ENCODE measurements at regions not wholly inside any gene's neighbourhood (a gene's known extent, or its start where the extent isn't known, plus 50 kb on each side); places are given as distances from the start of the nearest gene placed in this dataset.

DNA sequence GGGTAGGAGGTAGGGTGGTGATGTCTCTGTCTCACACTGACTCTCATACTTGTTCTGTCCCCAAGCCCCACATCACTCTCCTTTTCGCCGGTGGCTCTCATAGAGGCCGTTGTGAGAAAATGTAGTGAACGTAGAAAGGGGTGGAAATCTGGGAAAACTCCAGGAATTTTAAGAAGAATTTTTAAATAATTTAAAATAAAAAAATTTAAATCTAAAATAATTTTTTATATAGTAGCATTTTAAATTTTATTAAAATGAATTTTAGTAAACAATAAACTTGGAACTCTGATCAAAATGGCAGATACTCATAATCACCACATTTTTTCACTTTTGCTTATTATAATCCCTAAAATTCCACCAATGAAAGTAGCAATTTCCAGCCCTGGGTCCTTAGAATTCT is 473.6 kb upstream of the ZFHX3 start:
- DNase-seq: no peak

DNA sequence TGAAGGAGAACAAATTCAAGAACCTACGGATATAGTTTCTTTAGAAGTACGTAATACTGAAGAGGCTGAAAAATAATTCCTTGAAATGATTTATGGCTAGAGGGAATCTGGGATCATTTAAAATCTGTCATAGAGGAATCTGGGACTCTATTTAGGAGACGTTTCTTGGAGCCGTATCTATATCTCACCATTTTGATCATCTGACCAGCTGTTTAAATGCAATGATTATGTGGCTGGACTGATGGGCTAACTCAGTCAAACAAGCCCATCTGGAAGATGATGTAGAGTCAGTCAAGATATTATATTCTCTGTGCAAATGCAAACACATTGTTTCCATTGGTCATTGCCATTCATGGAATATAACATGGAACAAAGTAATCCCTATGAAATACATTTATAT is 467.7 kb upstream of the ZFHX3 start:
- DNase-seq: no peak

DNA sequence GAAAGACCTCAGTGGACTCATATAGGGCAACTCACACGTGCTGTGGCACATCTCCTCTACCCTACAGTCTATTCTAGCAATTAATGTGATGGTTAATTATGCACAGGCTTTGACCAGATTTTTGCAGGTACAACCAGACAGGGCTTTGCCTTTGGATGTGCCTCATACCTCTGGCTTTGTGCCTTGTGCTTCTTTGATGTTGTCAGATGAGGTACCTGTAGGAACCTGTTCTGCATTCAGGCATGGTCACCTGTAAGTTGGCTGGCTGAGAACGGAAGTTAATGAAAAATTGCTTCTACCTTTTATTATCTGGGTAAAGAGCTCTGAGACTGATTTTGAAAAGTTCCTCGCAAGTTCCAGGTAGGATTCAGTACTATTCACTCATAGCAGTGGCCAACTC is 462.9 kb upstream of the ZFHX3 start:
- no peak for DNase-seq

DNA sequence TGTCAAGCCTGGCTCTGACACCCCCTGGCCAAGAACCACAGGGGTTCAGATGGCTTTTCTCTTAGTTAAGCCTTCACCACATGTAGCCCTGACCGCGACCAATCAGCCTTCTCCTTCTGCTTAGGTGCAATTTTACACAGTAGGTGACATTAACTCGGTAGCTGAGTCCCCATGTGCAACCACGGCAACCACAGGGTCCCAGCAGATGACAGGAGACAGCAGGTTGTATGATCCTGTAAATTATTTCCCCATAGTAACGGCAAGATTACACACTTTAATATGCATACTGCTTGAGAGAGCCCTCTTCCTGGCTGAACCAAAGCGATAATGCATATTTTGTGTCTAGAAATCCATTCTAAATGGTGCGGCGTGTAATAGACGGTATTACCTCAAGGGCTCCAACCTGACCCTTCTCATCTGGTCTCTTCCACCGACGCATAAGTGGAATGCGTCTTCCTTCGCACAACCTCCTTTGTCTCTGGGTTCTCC is 458.7 kb upstream of the ZFHX3 start:
- DNase-seq: no peak

DNA sequence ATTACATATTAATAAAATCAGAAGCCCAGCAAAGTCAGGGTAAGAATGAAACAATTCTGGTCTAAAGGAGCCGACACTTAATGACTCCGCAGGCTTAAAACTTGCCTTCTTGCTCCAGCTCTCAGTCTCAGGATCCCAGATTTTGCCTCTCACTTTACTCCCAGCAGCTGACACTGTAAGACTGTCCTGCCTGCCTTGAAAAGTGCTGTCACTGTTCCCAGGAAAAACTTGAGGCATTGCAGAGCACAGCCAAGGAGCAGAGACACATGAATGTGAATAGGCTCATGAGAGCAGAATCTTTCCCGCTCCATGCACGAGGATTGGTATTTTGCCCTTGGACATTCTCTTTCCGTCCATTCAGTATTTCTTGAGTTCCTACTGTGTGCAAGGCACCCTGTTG is 457.6 kb upstream of the ZFHX3 start:
- DNase-seq: no peak

DNA sequence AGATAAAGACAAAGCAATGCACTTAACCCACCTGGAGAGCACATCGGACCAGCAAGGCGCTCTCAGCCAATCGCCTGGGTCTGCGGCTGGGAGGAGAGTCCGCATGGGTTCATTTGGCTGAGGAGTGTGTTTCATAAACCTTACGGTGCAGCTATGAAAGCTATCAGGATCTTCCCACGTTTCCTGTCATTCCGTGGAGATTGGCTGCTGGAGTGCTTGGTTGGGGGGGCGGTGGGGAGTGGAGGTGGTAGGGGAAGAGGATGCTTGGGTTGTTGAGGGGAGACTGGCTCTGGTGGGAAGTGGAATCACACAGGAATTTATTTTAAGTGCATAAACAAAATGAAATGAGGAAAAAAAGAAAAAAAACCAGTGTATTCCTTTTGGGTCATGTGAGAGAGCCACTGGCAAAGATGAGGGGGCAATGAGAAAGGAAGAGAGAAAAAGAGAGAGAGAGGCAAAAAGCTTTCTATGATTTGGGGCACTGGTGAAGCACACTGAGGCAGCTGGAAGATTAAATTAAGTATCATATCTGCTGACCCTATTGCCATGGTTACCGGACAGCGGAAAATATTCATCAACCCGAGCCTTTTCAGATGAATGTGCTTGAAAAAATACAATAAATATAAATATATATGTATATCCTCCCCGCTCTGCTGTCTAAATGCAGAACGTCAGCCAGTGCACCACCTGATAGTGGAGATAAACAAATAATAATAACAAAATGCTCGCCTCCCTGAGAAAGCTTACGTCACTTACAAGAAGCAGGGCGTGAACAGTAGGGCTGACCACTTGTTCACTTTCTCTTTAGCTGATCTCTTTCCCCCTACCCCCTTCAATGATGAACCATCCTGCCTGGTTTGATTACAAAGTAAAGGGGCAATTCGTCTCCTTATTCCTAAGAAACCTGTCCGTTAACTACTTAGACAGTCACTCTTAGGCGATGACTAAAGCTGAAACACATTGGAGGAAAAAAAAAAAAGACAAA is 457.0 kb upstream of the ZFHX3 start:
- DNase-seq: no peak

DNA sequence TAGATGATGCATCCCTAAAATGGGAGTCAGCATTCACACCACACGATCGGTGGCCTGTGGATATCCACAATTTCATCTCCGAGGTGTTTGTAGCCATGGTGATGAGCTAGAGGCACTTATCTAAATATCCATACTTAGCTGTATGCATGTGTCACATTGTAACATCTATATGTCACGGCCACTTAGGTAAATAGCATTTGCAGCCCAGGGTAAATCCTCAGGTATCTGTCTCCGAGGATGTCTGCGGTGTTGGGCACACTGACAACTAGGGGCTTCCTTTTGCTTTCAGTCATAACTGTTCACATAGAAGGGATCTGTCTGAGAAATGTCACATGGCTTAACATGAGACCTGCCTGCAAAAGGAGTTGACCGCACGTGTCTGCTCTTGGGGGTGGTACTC is 455.2 kb upstream of the ZFHX3 start:
- no peak for DNase-seq

DNA sequence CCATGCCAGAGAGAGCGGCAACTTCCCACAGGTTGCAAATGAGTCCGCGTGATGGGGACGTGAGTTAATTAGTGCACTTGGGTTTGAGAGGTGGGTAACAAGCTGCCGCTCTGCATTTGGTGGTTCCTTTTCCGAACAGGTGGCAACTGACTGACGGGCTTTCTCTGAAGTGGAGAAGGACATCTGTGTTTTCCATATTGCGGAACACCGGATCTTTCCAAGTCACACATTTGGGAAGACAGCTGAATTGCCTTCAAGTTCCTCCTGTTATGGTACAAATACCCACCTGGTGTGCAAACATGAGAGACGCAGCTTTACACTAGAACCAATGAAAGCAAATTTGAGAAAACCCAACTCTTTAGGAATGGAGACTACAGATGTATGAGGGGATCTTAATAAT is 451.3 kb upstream of the ZFHX3 start:
- DNase-seq: no peak

DNA sequence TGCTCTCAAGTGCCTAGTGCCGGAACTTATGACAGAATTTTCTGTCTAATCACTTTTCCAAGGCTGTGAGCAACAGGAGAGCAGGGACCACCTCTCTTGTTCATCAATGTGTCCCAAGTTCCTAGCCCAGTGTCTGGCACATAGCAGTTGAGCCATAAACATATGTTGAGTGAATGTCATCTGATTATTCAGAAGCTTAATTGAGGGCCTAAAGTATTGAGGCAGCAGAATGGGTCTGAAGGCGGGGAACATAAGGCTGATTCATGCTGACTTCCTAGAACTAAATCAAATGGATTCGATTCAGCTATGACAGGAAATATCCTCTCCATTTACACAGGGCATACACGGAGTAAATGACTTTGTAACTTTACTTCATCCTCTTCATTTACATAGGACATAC is 438.0 kb upstream of the ZFHX3 start:
- no peak for DNase-seq

DNA sequence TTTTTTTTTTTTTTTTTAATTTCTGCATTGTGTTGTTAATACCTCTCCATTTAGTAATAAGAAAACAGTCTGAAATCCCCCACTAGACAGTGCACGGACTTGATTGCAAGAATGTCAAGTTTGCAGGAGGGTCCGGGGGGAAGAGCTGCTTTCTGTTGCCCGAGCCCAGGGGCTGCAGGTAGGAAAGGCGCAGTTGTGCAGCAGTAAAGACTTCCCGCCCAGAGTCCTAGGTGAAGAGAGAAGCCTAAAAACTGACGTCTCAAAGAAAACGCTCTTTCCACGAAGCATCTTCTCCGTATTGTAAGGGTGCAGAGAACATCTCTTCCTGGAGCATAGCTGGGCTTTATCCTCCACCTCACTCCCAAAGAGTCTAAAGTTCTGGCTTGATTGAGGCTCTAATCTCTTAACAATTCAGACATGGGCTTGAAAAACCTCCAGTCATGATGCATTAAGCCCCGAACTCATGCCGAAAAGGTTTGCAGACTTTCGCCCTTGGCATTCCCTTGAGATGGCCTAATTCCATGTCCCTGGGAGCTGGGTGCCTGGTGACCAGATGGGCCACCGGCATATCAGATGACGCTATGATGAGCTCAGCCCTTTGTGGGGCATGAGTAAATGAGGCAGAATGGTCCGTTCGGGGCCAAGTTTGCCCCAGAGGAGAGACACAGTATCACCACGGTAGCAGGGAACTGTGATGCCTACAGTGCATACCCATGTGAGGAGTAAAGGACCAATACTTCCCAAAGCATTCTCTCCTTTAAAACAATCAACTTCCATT is 436.2 kb upstream of the ZFHX3 start:
- DNase-seq: no peak

DNA sequence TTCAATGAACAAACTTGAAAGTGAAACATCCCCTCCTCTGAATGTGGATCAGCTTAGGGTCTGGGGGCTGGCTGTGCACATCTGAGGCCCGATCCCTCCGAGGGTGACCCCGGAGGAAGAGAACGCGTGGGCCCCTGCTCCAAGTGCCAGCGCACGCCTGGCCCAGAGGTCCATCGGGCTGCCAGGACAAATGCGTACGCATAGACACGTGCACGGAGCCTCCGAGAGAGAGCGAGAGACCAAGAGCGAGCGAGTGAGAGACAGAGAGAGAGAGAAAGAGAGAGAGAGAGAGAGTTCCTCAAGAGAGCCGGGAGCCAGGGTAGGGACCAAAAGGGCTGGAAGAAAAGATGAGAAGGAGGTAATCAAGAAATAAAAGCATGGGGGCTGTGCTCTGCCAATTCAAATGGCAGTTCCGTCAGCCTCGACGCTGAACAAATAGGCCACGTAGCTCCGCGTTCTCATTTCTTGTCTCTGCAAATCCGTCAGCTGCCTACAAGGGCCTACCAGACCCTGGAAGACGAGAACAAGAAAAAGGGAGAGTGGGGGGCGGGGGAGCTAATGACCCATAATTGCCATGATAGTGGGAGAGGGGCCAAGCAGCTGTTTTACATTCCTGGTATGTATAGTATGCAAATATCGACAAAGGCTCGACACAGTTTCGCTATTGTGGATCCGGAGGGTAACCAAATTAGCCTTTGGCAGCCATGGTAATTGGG is 435.3 kb upstream of the ZFHX3 start:
- no peak for DNase-seq

DNA sequence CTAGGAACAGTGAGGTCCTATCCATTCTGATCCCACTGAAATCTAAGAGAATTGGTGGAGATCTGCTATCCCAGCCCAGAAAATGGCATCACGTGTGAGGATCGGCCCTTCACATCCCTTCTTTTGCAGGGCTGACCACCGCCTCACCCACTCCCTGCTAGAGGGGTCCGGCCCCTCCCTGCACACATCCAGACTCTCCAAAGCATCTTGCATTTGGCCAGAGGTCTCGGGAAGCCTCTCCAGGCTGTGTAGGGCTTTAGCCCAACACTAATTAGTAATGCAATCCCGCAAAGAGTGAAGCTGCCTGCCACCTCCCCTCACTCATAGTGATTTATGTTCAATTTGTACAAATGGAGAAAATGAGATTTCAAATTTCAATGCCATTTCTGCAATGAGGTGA is 434.4 kb upstream of the ZFHX3 start:
- DNase-seq: no peak

DNA sequence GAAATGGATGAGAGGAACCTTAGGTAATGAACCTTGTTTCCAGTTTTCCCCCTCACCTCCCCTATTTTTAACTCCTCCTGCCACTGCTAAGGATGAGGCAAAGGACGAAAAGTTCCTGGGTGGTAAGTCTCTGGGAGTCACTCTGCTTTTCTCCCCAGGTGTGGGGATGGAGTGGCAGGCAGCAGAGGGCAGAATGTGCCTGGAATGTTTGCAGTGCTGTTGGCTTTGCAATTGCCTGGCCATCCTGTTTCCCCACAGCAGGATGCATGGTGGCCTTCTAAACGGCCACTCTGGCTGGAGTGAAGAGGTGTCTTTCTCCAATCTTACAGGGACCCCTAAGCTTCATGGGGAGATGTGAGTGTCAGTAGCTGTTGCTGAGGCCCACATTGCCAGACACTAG is 432.5 kb upstream of the ZFHX3 start:
- DNase-seq: no peak

DNA sequence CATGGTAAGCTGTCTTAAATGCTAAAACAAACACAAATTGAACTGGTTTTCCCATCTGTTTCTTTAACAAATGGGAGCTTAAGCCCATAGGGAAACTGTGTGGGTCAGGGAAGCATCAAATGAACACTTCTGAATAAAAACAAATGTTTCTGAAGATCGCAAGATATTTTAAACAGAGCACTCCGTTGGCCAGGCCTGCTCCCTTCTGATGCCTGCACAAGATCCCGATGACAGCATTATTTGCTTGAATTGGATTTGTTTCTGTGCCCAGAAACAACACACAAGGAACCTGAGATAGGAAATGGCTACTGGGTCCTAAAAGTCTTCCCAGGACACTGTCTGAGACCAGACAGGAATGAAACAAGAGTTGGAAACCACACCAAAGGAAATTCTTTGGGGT is 425.8 kb upstream of the ZFHX3 start:
- DNase-seq: no peak

DNA sequence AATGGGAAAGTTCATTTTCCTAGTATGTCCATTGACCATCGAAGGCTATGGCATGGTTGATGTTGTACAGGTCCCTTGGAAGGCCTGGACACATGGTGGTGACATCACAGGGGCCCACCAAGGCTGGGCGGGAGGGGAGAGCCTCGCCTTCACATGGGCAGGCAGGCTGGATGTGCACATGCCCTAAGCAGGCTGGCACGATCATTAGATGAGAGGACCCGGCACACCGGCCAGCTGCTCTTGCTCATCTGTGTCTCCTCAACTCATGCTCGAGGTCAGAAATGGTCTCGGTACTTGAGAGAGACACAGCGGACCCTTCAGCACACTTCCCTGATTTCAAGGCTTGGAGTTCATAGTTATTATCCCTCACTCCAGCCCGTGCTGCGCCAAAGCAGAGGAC is 416.9 kb upstream of the ZFHX3 start:
- no peak for DNase-seq

DNA sequence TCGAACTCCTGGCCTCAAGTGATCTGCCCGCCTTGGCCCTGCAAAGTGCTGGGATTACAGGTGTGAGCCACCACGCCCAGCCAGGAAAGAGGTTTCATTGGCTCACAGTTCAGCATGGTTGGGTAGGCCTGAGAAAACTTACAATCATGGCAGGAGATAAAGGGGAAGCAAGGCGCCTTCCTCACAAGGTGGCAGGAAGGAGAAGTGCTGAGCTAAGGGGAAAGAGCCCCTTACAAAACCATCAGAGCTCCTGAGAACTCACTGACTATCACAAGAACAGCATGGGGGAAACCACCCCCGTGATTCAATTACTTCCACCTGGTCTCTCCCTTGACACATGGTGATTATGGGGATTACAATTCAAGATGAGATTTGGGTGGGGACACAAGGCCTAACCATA is 411.7 kb upstream of the ZFHX3 start:
- DNase-seq: no peak

DNA sequence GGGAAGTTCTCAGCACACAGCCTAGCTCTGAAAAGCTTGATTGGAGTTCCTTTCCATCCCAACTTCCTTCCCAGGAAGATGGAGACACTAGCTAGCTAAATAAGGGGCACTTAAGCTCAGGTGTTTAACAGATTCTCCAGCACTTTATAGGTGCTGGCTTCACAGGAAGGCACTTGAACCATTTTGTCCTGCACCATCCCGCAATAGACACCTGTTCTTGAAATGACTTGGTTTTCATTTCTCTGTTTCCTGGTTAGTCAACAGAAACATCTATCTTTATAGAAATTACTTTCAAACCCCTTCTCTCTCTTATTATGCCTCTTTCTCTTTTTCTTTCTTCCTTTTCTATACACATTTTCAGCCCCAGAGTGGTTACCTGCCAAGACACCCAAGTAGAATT is 409.9 kb upstream of the ZFHX3 start:
- no peak for DNase-seq

DNA sequence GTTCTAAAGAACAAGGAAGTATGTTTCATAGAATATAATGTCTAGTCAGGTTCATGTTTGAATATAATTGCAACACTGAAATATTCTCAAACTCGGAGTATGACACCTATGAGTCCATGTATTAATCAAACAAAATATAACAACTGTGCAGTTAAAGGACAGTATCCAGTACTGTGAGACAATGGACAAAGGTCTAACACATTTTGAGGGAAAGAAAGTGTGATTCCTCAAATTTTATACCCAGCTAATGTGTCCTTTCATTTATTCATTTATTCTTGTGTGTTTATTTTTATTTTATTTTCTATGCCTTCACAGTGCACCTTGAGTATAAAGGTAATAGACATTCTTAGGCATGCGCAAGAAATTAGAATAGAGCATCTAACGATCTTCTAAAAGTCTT is 401.0 kb upstream of the ZFHX3 start:
- no peak for DNase-seq

DNA sequence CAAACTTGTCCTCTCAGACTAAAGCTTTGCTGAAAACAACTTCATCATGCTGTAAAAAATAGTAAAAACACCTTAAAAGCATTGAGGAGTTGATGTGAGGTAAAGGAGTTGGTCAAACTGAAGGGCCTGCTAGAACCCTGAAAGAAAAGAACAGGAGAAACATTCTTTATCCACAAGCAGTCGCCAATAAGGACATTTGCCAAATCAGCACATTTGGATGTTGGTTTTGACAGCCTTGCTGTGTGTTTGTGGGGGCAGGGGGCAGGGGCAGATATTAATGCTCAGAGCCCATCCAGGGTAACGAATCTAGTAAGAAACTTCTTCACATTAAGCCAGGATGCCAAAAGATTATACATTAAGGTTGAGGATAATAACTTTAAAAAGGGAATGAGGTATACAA is 399.9 kb upstream of the ZFHX3 start:
- no peak for DNase-seq

DNA sequence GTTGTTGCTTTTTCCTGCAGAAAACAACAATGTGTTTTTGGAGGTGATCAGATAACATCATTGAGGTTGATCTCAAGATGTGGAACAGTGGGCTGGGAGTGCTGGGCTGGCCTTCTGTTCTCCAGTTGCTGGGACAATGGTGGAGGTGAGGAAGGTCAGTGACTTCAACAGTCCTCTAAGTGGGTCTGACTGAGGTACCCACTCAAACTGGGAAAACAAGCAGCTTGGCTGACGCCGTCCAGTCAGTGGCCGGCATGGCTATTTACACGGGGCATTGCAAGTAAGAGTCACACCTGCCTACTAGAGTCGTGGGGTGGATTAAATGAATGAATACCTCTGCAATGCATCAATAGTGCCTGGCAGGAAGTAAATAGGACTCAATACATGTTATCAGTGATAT is 386.7 kb upstream of the ZFHX3 start:
- no peak for DNase-seq

DNA sequence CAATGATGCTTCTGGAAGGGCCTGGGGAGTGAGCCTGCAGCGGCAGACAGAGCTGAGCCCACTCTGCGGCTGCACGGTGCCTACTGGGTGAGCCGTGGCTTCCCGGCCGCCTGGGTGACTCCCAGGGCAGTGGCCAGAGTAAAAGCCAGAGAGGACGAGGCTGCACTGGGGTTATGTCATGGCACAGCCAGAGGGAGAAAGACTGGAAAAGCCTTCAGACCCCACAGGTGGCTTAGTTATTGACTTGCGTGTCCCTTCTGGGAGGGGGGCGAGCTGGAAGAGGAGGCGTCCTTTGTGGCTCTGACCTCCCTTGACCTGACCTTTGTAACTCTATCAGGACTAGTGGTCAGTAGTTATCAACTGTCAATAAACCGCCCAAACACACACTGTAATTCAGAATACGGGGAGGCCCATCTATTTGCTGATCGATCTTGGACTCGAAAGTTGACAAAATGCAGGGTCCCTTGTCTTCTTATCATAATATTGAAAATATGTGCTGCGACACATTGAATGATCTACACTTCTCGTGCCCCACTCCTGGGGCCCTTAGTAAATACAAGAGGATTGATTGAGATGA is 385.9 kb upstream of the ZFHX3 start:
- DNase-seq: no peak

DNA sequence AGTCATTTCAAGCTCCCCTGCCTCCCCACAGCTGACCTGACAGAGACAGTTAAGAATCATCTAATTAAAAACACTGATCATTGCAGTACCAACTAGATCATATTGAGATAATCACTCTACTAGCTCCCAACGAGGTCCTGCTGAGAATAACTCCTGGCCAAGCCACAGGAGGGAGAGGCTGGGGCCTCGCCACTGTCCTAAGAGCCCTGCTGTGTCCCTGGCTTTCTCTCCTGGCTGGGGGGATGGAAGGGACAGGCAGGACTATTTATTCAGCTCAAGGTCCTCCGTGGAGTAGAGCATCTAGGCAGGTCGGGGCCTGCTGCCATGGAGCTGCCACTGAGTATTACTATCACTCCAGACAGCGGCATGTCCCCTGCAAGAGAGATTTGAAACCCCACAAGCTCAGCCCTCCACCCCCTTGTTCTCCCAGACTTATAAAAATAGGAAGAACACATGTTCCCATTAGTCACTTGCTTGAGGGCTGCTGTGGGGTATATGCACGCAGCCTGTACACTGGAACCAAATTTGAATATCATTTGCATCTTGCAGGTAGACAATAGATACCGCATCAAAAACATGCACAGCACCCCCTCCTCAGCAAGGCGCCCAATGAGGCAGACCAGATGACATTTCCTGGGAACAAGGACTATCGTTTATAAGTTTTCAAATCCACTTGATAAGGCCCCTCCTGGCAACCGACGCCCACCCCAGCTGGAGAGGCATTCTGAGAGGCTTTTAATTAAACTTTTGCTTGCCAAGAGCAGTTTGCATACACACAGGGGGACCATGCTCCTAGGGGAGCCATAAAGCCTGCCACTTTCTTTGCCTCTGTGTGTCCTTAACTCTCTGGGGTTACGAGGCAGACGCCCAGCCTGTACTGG is 385.2 kb upstream of the ZFHX3 start:
- peak; percentile 10 for DNase-seq
